Central memory CD4-positive, alpha-beta T cell (primary cell): ENCODE measurements at regions not wholly inside any gene's neighbourhood (a gene's known extent, or its start where the extent isn't known, plus 50 kb on each side); places are given as distances from the start of the nearest gene placed in this dataset.

ENCODE experiments used
- DNase-seq: peaks from one replicate; pipeline ENCODE4 v3.0.0; 2022

DNA sequence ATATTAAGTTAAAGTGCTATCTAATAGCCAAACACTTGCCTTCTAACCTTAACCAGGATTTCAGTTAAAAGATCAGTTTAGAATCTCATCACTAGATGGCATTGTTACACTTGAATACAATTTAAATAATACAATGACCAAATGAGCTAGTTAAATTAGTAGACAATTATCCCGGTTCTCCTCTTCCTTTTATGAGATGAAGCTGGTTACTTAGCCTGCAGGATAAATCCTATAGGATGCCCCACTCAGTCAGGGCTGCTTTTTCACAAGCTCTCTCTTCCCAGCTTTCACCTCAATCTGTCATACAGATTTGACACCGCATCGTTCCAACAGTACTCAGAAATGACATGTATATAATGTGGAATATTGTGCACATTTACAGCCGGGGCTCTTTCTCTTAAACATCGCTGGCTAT, 678.8 kb downstream of the KCNJ3 start:
- no peak for DNase-seq

DNA sequence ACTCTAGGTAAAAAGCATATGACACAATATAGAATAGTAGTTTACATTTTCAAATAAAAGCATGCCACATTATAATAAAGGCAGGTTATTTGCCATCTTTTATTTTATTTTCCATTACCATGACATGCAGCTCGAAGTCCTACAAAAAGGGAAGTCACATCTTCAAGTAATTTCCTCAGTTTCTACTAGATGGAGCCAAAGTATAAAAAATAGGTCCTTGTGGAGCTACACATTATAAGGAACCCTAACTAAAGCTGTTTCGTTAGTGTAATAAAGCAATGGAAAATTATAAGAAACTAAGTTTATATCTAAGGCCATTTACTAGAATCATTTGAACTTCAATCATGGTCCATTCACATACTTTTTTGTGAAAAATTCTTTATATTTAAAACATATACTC, 674.5 kb downstream of the KCNJ3 start:
- no peak for DNase-seq

DNA sequence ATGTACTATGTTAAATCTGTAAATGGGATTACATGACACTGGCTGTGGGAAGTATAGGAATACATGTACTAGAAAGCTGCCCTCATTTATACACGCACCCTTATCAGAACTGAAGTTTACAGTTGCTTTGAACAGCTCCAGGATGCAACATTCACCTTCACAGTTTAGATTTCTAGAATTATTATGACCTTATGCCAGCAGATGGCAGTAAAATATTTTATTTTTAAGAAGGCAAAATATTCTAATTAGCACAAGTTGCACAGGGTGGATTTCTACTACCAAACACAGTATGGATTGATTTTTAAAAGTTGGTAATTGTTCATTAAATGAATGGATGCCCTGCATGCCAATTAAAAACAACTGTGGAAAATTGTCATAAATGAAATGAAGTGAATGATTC, 670.4 kb downstream of the KCNJ3 start:
- DNase-seq = no peak

DNA sequence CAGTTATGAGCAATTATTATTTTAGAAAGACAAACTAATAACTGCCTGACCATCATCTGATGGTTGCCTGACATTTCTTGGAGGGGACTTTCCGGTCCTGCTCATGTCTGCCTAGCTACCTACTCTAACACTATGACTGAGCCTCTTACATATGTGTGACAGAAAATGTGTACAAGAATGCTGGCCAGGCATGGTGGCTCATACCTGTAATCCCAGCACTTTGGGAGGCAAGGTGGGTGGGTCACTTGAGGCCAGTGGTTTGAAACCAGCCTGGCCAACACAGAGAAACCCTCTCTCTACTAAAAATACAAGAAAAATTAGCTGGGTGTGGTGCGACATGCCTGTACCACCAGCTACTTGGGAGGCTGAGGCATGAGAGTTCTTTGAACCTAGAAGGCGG, 666.3 kb downstream of the KCNJ3 start:
- no peak for DNase-seq

DNA sequence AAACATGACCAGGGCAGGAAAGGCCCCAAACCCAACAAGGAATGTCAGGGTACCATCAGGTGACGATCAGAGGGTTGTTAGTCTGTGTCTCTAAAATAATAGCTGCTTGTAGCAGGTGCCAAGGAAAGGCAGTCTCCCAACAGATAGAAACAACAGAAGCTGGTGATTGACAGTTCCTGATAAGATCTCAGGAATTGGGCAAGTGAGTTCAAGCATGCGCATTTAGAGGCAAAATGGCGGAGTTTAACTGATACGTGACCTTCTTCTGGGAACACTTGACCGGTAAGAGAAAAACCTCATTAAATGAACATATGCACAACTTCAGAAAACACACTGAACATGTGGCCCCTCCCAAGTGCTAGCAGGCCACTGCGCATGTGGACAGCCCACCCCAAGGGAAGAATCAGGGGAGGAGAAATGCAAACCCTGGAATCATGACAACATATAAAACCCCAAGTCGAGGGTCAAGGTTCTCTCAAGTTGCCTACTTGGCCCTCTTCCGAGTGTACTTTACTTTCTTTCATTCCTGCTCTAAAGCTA, 664.9 kb downstream of the KCNJ3 start:
- no peak for DNase-seq

DNA sequence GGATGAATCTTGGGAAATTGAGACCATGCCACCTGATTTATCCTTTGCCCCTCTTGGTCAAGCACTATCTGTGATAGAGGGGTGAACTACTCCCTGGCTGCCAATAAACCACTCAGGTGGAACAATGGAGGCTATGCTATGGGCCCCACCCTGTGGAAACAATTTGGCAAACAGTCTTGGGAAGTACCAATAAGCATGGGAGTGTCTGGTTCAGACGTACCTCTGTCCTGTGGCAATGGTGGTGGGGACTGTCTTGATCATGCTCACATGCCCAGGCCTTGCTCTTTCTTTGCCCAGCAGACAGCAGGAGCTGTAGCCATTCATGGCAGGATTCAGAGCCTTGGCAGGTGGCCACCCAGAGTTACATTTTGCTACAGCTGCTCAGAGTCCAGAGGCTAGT, 658.7 kb downstream of the KCNJ3 start:
- no peak for DNase-seq

DNA sequence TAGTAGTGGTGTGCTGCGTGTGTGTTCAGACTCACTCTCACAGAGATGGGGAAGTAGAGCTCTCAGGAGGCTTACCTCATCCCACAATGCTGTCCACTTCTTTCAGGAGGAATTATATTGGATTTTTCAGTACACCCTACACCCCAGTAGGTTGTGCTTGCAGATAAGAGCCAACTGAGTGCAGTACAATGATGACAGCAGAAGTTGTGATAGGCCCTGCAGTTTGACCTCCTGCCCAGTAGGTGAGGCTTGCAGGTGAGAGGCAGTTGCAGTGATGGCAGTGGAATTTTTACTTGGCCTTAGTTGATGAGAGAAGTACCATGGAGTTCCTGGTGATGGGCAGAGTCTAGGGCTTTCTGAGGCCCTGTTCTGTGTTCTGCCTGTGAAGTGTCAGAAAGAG, 657.8 kb downstream of the KCNJ3 start:
- no peak for DNase-seq

DNA sequence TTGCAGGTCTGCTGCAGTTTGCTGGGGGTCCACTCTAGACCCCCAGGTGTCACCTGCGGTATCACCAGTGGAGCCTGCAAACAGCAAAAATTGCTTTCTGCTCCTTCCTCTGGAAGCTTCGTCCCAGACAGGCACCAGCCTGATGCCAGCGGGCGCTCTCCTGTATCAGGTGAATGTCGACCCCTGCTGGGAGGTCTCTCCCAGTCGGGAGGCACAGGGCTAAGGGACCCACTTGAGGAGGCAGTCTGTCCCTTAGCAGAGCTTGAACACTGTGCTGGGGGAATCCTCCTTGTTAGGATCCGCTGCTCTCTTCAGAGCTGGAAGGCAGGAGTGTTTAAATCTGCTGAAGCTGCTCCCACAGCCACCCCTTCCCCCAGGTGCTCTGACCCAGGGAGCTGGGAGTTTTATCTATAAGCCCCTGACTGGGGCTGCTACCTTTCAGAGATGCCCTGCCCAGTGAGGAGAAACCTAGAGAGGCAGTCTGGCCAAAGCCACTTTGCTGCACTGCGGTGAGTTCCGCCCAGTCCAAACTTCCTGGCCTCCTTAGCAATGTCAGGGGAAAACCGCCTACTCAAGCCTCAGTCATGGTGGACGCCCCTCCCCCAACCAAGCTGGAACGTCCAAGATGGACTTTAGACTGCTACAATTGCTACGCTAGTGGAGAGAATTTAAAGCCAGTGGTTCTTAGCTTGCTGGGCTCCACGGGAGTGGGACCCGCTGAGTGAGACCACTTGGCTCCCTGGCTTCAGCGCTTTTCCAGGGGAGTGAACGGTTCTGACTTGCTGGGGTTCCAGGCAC, 652.5 kb downstream of the KCNJ3 start:
- DNase-seq = no peak

DNA sequence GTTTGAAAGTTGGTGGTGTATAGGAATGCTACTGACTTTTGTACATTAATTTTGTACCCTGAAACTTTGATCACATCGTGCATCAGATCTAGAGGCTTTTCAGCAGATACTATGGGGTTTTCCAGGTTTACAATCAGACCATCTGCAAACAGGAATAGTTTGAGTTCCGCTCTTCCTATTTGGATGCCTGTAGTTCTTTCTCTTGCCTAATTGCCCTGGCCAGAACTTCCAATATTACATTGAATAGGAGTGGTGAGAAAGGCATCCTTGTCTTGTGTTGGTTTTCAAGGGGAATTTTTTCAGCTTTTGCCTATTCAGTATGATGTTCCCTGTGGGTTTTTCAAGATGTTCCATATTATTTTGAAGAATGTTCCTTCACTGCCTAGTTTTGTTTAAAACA, 633.5 kb downstream of the KCNJ3 start:
- DNase-seq = no peak

DNA sequence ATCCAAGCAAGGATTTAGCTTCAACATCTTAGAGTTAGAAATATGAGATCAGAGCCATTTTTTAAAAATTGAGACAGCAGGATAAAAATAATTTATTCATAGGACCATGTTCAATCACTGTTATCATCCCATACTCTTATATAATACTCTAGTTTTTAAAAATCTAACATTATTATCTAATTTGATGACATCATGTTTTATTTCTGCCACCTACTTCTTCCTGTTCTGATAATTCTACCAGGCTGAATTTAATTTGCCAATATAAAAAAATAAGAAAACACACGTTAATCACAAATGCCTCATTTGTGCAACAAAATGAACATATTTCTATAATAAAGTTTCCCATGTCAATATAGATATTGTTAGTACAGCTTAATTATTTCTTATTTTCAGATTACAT, 621.7 kb downstream of the KCNJ3 start:
- no peak for DNase-seq

DNA sequence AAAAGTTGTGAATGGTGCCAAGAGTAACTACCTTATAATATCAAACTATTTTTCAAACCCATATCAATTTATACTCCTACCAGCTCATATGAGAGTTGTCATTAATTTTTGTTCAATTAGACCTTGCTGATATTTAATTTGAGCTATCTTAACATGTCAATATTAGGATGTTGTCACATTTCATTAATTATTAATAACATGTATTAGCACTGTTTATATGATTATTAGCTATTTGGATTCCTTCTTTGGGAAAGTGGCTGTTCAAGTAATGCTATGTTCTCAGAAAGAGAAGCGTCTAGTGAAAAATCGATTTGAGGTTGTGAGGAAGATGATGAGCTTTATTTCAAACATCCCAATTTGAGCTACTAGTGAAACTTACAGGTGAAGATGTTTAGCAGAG, 620.2 kb downstream of the KCNJ3 start:
- no peak for DNase-seq

DNA sequence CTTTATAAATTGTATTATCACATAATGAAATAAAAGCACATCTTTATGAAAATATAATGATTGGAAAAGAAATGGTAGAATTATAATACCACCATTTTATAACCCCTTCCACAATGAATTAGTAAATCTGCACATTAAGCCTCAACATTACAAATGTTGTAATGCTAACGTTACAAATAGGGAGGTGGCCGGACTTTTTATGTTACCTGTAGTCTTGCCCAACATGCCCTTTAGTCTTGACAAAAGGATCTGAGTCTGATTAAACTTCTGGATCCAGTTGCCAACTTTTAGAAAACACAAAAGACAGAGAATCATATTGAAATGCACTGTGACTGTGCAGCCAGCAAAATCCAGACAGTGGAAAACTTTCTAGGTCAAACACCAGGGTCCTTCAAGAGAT, 617.3 kb downstream of the KCNJ3 start:
- no peak for DNase-seq

DNA sequence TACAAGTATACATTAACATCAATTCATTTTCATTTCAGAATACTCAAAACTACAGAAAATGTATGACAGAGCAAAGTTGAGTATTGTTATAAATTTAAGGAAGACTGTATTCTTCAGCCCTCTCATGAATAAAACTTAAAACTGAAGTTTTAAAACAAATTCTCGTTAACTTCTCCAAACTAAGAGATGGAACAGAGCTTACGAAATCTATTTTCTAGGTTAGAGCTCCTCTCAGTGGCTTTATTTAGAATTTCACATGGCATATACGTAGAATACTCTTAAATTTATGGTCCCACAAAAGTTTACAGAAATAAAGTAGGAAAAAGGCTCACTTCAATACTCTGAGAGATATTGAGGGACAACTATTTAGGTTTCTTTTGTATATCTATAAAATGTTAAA, 612.1 kb downstream of the KCNJ3 start:
- no peak for DNase-seq

DNA sequence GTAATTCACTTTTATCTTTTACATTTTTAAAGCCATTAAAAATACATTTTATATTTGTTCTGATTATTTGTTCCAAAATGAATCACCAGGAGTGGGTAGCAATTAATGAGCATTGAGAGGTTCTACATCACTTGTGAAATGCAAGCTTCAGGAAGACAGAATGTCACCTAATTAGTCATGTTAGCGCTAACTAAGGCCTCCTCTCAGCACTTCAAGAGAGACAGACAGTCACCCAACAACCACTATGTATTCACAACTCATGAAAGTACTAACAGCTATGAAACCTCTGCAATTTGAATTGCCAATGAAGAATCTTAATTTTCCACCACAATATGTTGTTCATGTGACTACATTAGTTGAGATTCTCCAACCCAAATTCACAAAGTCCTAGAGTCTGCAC, 611.0 kb downstream of the KCNJ3 start:
- DNase-seq = no peak

DNA sequence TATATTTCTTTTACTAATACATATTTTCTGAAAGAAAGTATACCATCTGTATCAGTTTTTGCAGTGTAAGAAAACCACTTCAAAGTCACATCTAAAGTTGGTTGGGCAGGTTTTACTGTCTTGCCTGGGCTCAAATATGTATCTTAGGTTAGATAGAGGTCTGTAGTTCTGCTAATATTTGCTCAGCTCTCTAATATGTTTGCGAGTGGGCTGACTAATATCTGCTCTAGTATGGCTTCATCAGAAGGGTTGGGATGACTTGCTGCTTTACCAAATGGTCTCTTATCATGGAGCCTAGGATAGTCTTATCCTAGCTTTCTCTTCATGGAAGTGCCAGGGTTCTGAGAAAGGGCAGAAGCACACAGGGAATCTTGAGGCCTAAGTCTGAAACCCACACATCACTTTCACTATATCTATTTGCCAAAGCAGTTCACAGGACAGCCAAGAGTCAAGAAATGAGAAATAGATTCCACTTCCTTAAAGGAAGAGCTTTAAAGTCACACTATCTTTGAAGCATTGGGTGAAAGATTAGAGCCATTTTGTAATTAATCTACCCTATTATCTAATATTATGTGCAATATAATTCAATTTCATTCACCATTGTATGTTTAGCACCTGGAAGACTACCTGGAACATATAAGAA, 610.0 kb downstream of the KCNJ3 start:
- no peak for DNase-seq

DNA sequence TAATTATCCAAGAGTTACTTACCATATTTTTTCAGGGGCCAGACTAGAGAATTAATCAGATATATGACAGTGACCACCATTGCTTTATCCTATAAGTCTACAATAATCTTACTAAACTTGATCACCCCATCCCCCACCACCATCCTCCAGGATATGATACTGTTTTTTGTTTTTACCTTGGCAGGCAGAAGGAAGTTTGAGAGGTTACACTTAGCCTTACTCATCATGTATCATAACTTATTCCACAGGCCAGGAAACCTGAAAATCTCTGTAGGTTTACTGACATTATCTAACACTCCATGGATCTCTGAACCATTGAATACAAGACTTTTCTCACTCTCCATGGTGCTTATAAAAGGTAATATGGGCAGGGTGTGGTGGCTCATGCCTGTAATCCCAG, 602.7 kb downstream of the KCNJ3 start:
- no peak for DNase-seq

DNA sequence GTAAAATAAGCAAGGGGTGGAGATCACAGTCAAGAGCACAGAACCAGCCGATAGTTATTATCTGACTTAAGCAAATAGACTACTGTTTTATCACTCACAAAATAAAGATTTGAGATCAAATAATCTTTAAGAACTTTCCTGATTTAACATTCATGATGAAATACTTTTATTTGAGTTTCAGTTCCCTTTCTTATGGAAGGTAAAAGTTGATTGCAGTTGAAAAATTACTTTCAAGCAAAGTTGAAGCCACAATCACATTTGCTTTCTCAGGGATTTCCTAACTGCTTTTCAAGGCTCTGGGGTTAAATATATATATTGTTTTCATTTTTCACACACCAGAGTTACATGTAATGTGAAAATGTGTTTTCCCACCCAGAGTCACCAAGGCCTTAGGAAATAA, 599.5 kb downstream of the KCNJ3 start:
- DNase-seq = no peak

DNA sequence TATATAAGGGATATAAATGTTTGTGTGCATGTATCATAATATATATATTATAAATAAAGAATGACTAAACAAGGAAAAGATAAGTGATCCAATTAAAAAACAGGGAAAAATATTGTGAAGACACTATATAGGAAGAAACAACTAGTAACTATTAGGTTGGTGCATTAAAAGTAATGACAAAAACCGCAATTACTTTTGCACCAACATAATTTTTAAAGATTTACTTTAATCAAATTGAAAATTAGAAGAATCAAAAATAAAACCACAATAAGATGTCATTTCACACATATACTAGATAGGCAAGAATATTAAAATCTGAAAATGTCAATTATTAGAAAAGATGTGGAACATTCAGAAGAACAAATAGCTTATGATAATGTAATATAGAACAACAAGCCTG, 595.9 kb downstream of the KCNJ3 start:
- no peak for DNase-seq

DNA sequence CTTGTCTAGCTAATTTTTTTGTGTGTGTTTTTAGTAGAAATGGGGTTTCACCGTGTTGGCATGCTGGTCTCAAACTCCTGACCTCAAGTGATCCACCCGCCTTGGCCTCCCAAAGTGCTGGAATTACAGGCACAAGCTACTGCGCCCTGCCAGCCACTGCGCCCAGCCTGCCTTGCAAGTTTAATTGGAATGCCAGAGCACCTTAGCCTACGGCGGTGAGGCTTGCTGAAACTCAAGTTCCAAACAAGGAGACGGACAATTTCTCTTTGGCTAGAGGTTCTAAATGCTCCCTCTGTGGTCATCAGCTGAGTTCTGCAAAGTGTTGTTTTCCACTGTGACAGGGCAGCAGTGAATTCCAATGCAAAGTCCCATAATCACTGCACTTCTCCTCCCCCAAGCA, 583.4 kb downstream of the KCNJ3 start:
- DNase-seq = no peak

DNA sequence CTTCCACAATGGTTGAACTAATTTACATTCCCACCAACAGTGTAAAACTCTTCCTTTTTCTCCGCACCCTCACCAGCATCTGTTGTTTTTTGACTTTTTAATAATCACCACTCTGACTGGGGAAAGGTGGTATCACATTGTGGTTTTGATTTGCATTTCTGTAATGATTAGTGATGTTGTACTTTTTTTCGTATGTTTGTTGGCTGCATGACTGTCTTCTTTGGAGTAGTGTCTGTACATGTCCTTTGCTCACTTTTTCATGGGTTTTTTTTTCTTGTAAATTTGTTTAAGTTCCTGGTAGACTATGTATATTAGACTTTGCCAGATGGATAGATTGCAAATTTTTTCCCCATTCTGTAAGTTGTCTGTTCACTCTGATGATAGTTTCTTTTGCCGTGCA, 574.8 kb downstream of the KCNJ3 start:
- DNase-seq = no peak

DNA sequence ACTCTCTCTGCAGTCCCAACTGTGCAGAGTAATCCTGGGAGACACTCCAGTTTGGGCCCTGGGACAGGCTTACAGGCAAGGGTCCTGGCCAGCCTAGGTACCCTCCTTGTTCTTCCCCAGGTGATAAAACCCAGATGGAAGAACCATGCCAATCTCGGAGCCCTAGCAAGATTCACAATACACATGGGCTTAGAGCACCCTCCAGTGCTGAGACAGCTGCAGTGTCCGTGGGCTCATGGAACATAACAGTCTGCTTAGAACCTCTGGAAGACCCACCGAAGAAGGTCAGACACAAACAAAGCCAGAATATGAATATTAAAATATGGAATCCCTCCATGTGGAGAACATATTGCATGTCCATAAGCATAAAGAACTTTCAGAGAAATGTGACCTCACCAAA, 568.1 kb downstream of the KCNJ3 start:
- DNase-seq = no peak

DNA sequence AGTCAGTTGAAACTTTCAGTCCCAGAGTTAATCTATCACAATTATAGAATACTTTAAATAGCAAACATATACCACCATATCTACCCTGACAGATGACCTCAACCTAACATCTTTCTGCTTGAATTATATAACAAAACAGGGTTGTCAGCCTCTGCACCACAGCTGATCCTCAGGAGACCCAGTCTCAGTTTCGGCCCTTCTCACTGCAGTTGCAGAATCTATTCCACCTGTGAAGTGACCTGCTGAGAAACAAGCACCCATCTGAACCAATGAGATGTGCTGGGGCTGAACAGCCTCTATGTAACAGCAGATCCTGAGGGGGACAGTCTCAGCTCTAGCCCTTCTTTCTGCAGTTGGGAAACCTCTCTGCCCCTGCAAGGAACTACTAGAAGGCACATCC, 567.6 kb downstream of the KCNJ3 start:
- DNase-seq = no peak

DNA sequence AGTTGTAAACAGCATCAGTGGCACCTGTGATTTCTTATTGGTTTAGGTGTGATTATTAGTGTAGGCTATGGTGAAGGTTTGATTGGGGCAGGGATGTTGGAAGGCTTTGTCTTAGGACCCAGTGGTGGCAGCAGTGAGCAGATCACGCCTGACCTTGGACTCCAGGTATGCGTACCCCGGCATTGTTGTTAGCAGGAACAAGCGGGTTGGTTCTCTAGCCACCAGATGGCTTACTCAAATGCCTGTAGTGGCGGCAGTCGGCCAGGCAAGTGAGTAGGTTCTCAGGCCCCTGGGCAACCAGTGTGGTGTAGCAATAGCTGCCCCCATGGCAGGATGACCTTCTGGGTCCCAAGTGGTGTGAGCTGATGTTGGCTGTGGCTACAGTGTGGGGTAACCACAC, 558.3 kb downstream of the KCNJ3 start:
- no peak for DNase-seq

DNA sequence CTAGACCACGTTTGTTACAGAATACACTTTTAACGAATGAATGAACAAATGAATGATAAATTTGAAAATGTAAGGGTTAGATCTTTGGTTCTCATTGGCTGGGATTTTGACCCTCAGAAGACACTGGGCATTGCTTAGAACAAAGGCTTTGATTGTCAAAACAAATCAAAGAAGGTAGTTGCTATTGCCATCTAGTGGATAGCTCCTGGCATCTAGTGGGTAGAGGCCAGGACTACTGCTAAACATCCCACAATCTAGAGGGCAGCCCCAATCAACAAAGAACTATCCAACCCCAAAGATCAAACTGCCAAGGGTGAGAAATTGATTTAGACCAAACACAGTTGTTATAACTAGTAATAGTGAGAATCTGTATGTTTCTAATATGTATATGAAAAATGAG, 552.3 kb downstream of the KCNJ3 start:
- no peak for DNase-seq

DNA sequence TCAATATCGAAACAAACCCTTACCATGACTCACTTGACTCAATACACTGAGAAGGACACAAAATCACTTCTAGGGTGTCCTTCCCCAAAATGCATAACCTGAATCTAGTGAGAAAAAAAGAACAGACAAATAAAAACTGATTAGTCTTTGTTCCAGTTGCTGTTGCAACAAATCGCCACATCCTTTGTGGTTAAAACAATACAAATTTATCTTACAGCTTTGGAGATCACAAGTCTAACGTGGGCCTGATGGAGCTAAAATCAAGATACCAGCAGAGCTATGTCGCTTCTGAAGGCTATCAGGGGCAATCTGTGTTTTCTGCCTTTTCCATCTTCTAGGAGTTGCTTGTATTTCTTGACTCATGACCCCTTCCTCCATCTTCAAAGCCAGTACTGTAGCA, 541.7 kb downstream of the KCNJ3 start:
- no peak for DNase-seq
